GM13976 (cell line): ENCODE measurements at regions not wholly inside any gene's neighbourhood (a gene's known extent, or its start where the extent isn't known, plus 50 kb on each side); places are given as distances from the start of the nearest gene placed in this dataset.

Experiments
- DNase-seq: peaks from one replicate; pipeline ENCODE4 v3.0.0; 2012; ENCODE audit warnings: low spot score
- CTCF ChIP-seq: IDR thresholded peaks from 2 replicates; pipeline ENCODE4 v1.5.1; 2012; ENCODE audit warnings: borderline replicate concordance, mild to moderate bottlenecking; ENCODE audit not compliant: insufficient read depth; ENCODE audit errors: extremely low read depth, missing control alignments, control extremely low read depth
- in situ Hi-C: fragments of 300-500 bp; cut with MboI; formaldehyde crosslinking; loops from one replicate; pipeline ENCODE4 v1.12.0; 2022; ENCODE audit warnings: low sequenced_read_pairs, mixed read lengths, inconsistent platforms; ENCODE audit not compliant: unreplicated experiment

- in situ Hi-C loops, result no loop called here
- no peak for DNase-seq
- no peak for TF ChIP-seq CTCF
Observed at GRCh38 chr22:27207907-27208306, 550.5 kb downstream of the MIAT start.

GRCh38 chr22:27210111-27210730 lies 552.8 kb downstream of the MIAT start:
- no peak for DNase-seq
- in situ Hi-C loops, result no loop called here
- no peak for TF ChIP-seq CTCF

DNA sequence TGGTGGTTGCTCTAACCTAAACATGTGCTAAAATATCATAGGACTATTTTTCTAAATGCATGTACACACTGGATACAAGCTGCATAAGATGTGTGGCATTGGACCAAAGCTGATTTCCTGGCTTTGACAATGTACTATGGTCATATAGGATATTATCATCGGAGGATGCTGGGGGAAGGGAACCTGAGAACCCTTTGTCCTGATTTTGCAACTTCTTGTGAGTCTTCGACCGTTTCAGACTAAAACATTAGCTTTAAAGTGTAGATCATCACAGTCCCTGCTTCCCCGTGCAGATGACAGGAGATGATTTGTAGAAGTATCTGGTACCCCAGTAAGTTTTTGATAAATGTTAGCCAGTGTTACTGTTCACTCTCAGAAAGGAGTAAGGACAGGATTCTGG lies 554.7 kb downstream of the MIAT start:
- DNase-seq, result no peak
- TF ChIP-seq CTCF, result no peak
- in situ Hi-C loops, result no loop called here

DNA sequence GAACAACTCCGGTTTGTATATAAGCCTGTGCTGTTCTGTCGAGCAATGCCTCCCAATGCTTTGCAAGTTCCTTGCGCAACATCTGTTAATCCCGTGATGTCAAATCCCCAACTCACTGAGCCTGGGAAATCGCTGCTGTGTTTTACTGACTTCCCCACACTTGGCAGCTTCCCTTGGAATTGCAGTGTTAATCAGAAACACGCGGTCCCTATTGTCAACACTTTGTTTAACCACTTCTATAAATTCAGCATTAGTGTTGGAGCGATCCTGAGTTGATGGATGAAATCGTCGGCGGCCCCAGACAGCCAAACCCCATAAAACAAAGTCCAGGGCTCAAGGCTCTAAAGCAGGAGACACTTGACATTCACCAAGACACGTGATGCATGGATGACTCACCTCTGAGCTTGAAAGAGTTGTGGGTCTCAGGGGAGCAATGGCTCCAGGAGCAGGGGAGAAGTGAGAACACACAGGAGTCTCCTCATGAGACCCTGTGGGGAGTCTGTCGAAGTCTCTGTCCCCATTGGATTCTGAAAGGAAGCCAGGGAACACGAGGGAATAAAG lies 555.3 kb downstream of the MIAT start:
- no peak for TF ChIP-seq CTCF
- in situ Hi-C loops, result no loop called here
- DNase-seq, result no peak

- no peak for TF ChIP-seq CTCF
- in situ Hi-C loops, result no loop called here
- no peak for DNase-seq
Observed at GRCh38 chr22:27213294-27213693, 555.9 kb downstream of the MIAT start.

DNA sequence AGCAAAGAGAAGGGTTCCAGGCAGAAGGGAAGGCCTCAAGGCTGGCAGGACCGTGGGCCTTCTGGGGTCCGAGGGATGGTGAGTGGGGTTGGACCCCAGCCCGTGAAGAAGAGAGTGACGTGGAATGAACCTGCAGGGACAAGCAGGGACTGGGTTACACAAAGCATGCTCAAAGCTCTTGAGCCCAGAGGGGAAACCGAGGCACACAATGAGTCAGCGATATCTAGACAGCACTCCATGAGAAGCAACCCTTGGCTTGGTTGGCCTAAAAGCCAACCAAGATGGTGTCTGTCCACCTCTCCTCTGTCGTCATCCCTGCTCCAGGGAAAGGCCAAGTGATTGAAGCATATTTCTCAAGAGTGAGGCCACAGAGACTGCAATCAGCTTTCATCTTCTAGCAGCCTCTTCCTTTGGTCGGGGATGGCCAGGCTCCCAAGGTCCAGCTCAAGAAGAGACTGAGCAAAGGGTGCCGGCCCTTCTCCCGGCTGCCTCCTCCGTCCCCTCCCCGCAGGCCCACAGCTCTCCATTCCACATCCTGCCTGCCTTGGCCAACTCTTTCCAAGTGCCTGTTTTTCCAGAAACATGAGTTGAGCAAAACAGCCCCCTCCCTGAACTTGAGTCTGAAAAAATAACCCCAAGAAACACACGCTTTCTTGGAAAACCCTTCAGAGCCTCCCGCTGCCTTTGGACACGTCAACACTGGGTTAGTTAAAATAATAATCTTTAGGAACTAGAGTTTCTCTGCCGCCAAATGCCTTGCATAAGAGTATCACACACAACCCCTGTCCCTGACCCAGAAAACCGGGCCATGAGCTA lies 556.6 kb downstream of the MIAT start:
- DNase-seq, result no peak
- no peak for TF ChIP-seq CTCF
- in situ Hi-C loops, result no loop called here
